GM18499 (cell line): ENCODE measurements at regions not wholly inside any gene's neighbourhood (a gene's known extent, or its start where the extent isn't known, plus 50 kb on each side); places are given as distances from the start of the nearest gene placed in this dataset.

ENCODE experiments used
- ATAC-seq: cut with Tn5 transposase; IDR thresholded peaks from one replicate; pipeline ENCODE4 v1.9.1; 2021; ENCODE audit warnings: moderate number of reproducible peaks; ENCODE audit not compliant: insufficient read depth, unreplicated experiment

- ATAC-seq = no peak
Observed at GRCh38 chr9:13575558-13575957, 296.1 kb upstream of the MPDZ start.

DNA sequence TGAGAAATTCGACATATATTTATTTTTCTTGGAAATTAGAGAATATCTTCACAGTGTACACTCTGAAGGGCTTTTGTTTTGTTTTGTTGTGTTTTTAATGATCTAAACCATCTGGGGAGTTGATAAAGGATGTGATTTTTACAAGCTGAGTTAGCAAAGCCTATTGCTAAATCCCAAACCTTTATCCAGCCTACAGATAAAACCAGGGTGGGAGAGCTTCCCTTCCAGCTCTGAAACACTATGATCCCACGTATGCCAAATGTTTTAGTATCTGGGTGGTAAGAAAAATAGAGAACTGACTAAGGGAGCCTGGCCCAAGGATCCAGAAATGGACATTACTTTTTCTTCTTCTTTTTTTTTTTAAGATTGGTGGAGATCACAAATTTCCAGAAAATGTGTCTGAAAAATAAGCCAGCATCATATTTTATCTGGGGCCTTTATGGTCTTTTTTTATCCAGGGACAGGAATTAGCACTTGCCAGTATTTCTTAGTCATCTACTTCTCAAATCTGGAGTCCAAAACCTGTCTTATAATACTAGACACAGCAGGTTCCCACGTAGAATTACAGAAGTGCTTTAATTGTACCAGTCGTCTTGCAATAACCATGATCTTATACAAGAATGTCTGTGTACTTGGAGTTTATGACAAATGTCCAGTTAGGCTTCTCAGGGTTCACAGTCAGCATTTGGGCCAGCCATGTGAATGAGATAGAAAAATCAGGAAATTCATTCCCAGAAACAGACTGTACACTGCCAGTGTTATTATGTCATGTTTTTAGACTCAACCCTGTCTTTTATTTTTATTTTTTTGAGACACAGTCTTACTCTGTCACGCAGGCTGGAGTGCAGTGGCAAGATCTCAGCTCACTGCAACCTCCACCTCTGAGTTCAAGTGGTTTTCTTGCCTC is 290.8 kb upstream of the MPDZ start:
- no peak for ATAC-seq

DNA sequence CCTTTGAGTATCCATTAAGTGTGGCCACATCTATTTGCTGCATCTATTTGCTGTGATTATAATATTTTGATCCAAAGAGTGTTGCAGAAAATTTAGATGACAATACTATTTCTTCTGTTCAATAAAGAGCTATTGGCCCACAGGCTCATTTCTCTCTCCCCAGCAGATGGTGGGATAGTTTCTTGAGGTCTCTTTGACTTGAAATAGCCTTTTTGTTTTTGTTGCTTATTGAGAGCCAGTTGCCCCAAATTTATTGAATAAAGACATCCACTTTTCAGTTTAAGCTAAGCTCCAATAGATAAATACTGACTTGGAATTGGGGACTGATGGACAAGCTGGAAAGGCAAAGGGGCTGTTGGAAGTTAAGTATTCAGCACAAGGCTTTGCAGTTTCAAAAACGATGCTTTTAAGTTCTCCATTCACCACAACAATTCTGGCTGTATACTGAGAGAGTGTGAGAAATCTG is 290.1 kb upstream of the MPDZ start:
- ATAC-seq = no peak

DNA sequence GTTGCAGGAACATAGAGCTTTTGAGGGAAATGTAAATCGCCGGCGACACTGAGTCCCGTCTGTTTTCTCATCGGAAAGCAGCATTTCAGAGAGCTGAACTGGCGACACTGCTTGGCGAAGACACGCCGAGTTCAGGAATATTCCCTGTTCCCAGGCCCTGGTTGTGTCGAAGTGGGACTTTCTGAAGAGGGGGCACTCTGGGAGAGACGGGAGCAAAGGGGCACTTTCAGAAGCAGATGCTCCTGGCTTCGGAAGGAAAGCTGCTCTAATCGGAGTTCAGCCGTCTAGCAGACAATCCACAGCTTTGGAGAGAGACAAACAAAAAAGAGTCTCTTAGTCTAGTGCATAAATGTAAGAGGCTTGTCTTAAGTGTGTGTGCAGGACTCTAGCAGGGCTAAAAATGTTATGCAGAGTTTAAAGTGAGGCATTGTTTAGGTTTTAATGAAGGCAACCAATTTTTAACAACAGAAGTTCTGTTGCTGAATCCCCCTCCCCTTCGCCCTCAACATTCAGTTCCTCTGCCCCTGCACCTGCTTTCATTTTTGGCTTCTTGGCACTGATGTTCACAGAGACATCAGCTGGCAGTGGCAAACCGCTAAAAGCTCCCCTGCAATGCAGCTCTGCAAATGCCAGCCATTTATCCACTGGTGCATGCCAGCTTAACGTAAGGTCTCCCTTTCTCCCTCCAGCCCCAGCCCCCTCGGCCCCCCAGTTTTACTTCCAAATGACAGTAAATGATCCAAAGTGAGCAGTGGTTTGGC is 289.5 kb upstream of the MPDZ start:
- no peak for ATAC-seq

- ATAC-seq = no peak
Observed at GRCh38 chr9:13568405-13568804, 288.9 kb upstream of the MPDZ start.

- no peak for ATAC-seq
Observed at GRCh38 chr9:13567833-13568232, 288.3 kb upstream of the MPDZ start.

DNA sequence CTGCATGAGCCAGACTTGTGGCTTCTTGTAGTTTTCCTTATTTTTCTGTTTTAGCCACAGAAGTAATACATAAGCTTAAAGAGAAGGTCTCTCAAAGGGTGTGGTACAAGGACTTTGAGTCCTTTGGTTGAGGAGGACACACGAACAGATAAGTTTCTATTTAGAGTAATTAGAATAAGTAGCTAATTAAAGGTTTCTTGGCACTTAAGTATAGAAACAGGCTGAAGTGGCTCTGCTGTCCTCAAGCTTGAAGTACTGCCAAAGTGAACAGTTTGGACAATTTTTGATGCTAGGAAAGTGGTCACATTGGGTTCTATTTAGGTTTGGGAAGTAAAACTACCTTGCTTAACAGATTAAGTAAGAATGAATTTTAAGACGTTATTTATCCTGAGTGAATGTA is 278.3 kb upstream of the MPDZ start:
- ATAC-seq = no peak

DNA sequence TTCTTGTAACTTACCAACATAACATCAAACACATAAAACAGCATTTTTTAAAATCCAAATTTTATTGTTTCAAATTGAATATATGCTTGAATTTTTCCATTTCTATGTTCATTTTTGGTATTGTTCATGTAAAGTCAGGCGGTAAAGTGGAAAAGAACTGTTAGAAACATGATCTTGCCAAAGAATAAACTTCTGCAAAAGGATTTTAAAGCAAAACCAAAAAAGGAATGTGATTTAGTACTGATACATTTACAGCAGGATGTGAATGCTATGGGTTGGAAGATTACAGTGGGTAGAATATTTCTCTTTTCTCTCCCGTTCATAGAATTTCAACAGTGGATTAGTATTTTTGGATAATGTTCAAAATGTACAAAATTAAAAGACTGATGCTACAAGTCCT is 277.2 kb upstream of the MPDZ start:
- ATAC-seq = no peak

DNA sequence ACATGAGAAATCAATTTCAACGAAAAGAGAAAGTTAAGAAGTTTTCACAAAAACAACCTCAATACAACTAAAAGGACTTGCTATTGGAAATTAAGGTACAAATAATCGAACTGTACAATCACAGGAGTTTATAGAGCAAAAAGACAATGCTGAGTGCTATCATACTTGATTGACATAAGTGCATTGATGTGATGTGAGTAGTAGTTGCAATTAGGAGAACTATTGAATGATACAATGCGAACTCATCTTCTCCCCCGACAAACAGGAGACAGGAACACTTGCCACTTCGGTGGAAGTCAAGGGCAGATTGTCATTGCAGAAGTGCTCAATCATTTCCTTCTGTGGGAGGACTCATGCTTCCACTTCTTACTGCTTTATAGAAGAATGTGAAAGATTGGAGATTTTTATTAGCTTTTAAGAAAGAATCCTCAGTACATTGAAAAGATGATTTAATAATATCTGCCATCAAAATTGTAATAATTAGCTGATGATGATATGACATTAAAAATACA is 276.6 kb upstream of the MPDZ start:
- ATAC-seq = no peak

DNA sequence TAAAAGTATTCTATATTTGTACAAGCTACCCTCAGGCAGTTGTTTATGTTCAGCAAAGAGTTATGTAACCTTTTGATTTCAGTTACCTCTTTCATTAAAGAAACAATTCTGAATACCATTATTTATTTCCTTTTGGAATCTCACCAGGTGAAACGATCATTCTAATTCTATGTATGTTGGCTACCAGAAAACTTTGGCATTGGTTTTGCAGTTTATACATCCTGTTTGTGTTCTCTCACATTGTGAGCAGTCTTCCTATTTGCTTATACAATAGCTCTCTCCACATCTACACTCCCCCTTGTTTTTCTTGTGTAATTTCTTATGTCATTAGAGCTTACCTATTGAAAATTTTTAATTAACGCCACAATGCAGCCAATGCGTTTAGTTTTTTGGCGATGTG is 276.0 kb upstream of the MPDZ start:
- no peak for ATAC-seq

- ATAC-seq = no peak
Observed at GRCh38 chr9:13554626-13555025, 275.1 kb upstream of the MPDZ start.

DNA sequence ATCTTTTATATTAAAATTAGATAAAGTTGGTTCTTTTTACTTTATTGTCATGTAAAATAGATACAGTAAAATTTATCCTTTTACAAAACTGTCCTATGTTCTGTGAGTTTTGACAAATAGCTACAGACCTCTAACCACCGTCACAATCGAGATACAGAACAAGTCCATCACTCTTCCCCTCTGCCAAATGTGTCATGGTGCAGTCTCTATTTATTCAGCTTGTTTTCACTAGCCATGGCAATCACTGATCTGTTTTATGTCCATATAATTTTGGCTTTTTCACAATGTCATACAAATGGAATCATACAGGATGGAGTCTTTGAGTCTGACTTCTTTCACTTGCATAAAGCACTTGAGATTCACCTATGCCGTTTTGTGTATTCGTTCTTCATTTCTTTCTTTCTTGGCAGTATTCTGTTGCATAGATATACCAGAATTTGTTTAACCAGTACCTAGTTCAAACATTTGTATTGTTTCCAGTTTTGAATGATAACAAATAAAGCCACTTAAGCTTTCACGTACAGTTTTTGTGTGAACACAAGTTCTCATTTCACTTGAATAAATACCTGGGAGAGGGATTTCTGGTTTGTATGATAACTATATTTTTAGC is 273.2 kb upstream of the MPDZ start:
- no peak for ATAC-seq

- ATAC-seq = no peak
Observed at GRCh38 chr9:13550519-13550918, 271.0 kb upstream of the MPDZ start.

DNA sequence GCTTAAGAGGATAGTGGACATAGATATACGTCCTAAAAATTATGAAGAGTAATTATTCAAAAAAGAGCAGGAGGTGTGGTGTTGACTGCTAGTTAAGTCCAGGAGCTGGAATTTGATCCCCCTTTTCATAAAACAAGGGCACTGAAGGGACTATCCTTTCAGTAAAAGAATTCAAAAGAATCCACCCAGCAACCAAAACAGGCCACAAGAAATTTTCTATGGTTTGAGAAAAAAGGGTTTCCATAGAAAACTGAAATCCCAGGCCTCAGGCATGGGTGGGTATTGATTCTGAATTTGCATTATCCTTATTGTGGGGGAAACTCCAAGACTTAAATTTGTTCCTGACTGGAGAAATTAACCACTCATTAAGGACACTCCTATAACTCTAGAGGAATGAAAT is 269.0 kb upstream of the MPDZ start:
- no peak for ATAC-seq

GRCh38 chr9:13535141-13535540 is 255.6 kb upstream of the MPDZ start:
- no peak for ATAC-seq

DNA sequence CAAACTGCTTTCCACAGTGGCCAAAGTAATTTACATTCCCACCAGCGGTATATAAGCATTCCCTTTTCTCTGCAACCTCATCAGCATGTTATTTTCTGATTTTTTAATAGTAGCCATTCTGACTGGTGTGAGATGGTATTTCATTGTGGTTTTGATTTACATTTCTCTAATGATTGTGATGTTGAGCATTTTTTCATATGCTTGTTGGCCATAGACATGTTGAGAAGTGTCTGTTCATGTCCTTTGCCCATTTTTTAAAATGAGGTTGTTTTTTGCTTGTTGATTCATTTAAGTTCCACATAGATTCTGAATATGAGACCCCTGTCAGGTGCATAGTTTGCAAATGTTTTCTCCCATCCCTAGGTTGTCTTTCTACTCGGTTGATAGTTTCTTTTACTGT is 254.5 kb upstream of the MPDZ start:
- no peak for ATAC-seq

- no peak for ATAC-seq
Observed at GRCh38 chr9:13532407-13532806, 252.9 kb upstream of the MPDZ start.

DNA sequence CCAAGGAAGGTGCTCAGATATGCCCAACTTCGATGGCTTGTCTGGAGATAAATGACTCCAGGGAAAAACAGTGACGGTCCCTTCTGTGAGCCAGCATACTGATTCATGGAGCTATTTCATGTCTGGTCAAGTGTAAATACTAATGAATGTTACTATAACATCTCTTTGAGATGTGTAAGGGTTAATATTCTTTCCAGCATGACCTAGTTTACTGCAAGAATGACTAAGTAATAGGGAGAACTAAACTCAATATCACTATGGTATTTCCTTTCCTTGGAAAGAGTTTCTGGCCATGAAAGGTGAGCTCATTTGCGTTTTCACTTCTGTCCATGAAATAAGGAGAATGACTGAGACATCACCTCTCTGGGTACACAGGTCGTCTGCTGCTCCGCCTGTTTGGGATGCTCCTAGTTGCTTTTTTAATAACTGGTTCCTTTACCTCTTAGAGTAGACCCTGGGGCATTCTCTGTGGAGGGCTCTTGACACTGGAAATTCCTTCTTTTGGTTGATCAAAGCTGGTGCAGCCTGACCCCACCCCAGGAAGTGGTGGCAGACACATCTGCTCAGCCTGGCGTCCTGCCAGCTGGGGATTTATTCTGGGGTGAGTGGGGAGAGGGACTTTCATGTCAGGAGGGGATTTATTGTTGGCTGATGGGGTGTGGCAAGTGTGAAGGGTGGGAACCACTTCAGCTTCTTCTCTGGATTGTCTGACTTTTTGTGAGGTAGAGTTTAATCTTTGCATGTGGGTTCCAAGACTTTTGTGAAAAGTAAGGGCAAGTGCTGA is 250.0 kb upstream of the MPDZ start:
- ATAC-seq = no peak

GRCh38 chr9:13524245-13524644 is 244.8 kb upstream of the MPDZ start:
- no peak for ATAC-seq

GRCh38 chr9:13520069-13520468 is 240.6 kb upstream of the MPDZ start:
- ATAC-seq = no peak
